Lower lobe of right lung (tissue), 2 donors: ENCODE measurements at regions not wholly inside any gene's neighbourhood (a gene's known extent, or its start where the extent isn't known, plus 50 kb on each side); places are given as distances from the start of the nearest gene placed in this dataset.

Experiments used
- ATAC-seq, 2 donors: fragments of 200-7000 bp; cut with Tn5 transposase; one replicate each; pipeline ENCODE4 v1.9.1; 2020 to 2022; ENCODE audit warnings: mild to moderate bottlenecking in 2 of 2, moderate library complexity in 2 of 2
- DNase-seq: peaks from one replicate; pipeline ENCODE4 v3.0.0-alpha.2; 2020
- H3K27ac ChIP-seq: fragments of 200-600 bp; one replicate; pipeline ENCODE4 v1.8.0; 2022
- H3K27me3 ChIP-seq: fragments of 200-600 bp; one replicate; pipeline ENCODE4 v1.8.0; 2022; ENCODE audit warnings: low read depth
- H3K36me3 ChIP-seq: fragments of 200-600 bp; one replicate; pipeline ENCODE4 v1.8.0; 2022; ENCODE audit warnings: mild to moderate bottlenecking
- H3K4me1 ChIP-seq: fragments of 200-600 bp; one replicate; pipeline ENCODE4 v1.8.0; 2022
- H3K4me3 ChIP-seq: fragments of 200-600 bp; one replicate; pipeline ENCODE4 v1.8.0; 2022; ENCODE audit warnings: mild to moderate bottlenecking
- H3K9me3 ChIP-seq: fragments of 200-600 bp; one replicate; pipeline ENCODE4 v1.8.0; 2022
- CTCF ChIP-seq: fragments of 200-600 bp; IDR thresholded peaks from one replicate; pipeline ENCODE4 v1.8.0; 2022; ENCODE audit warnings: antibody characterized with exemption, mild to moderate bottlenecking
- intact Hi-C: fragments of 100-400 bp; cut with DNase I; formaldehyde crosslinking; loops from one replicate; pipeline ENCODE4 v1.11.0; 2022
- donor health status: DM: no; HTN: yes; CAD: no; lungs with severe emphysema.

GRCh38 chrX:22325096-22325495 lies 52.4 kb downstream of the CBLL2 start:
- no peaks in the 10 kb centered on the region for H3K36me3 ChIP-seq
- DNase-seq (no peak), ATAC-seq (no peak)
- H3K4me1 ChIP-seq: no peaks in the 10 kb centered on the region
- H3K27me3 ChIP-seq: no peaks in the 10 kb centered on the region
- no peaks in the 10 kb centered on the region for H3K9me3 ChIP-seq
- intact Hi-C loops: no loop called here
- TF ChIP-seq CTCF: no peak
- no peak overlapping the region for H3K4me3 ChIP-seq
- no peak overlapping the region for H3K27ac ChIP-seq

- Histone ChIP-seq H3K4me3 (no peak overlapping the region), H3K27ac (no peak overlapping the region), H3K27me3 (no peaks in the 10 kb centered on the region), H3K9me3 (no peaks in the 10 kb centered on the region), H3K4me1 (no peaks in the 10 kb centered on the region), H3K36me3 (no peaks in the 10 kb centered on the region)
- intact Hi-C loops: no loop called here
- ATAC-seq (no peak), DNase-seq (no peak)
- TF ChIP-seq CTCF: no peak
These were observed 57.1 kb downstream of the CBLL2 start for GRCh38 chrX:22329783-22330182.

- DNase-seq: no peak
- ATAC-seq: no peak
- Histone ChIP-seq H3K4me1 (no peaks in the 10 kb centered on the region), H3K9me3 (no peaks in the 10 kb centered on the region), H3K27me3 (no peaks in the 10 kb centered on the region), H3K4me3 (no peak overlapping the region), H3K36me3 (no peaks in the 10 kb centered on the region), H3K27ac (no peak overlapping the region)
- intact Hi-C loops: no loop called here
- no peak for TF ChIP-seq CTCF
These were observed 66.0 kb downstream of the CBLL2 start for GRCh38 chrX:22338740-22339139.

- TF ChIP-seq CTCF: no peak
- intact Hi-C loops: no loop called here
- H3K9me3 ChIP-seq: no peaks in the 10 kb centered on the region
- H3K27me3 ChIP-seq: no peaks in the 10 kb centered on the region
- no peaks in the 10 kb centered on the region for H3K36me3 ChIP-seq
- no peak overlapping the region for H3K27ac ChIP-seq
- H3K4me3 ChIP-seq: no peak overlapping the region
- DNase-seq (no peak), ATAC-seq (no peak)
- H3K4me1 ChIP-seq: no peaks in the 10 kb centered on the region
These were observed 66.7 kb downstream of the CBLL2 start for GRCh38 chrX:22339459-22339858.

DNA sequence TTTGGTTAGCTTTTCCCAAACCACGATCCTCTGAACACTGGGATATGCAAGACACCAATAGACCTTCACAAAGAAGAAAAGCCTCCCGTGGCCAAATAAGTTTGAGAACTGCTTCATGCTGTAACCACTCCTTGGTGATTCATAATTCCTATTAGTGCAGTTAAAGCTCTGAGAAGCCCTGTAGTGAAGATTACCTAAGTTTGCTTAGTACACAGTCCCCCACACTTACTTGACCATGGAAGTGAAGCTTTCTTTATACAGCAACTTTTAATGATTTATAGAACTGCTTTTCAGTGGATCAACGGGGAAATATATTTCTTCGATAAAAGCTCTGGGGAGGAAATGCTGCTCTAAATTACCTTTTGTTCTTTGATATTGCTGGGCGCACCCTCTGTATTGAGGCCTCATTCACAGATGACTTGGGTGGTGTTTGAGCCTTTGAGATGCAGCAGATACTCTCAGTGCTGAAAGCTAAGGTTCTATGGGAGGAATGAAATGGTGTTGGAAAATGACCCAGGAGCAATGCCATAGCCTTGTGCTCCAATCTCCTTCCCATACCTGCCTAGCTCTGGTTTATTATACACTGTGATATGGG lies 67.4 kb downstream of the CBLL2 start:
- TF ChIP-seq CTCF: no peak
- DNase-seq (no peak), ATAC-seq (no peak)
- intact Hi-C loops: no loop called here
- no peaks in the 10 kb centered on the region for H3K4me1 ChIP-seq
- no peaks in the 10 kb centered on the region for H3K9me3 ChIP-seq
- H3K27ac ChIP-seq: no peak overlapping the region
- no peaks in the 10 kb centered on the region for H3K36me3 ChIP-seq
- H3K27me3 ChIP-seq: no peaks in the 10 kb centered on the region
- H3K4me3 ChIP-seq: no peak overlapping the region

DNA sequence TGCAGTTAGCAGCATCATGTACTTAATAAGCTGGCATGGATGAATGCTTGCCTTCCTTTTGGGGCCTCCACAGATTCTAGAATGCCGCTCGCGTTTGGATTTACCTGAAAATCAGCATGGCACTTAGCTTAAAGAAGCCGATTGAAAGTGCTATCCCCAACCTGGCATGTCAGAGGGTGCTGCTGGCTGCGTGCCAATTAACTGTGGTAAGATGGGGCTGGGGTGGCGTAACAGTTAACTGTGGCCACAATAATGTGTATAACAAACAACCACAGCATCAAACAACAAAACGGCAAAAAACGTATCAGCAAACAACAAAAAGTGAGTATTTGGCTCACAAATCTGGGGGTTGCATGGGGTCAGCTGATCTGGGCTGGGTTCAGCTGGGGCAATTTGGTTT lies 70.5 kb downstream of the CBLL2 start:
- no peaks in the 10 kb centered on the region for H3K9me3 ChIP-seq
- no peak overlapping the region for H3K27ac ChIP-seq
- no peak overlapping the region for H3K4me3 ChIP-seq
- no peak for TF ChIP-seq CTCF
- H3K4me1 ChIP-seq: no peaks in the 10 kb centered on the region
- DNase-seq: no peak
- H3K27me3 ChIP-seq: no peaks in the 10 kb centered on the region
- no peak for ATAC-seq
- intact Hi-C loops: no loop called here
- H3K36me3 ChIP-seq: no peaks in the 10 kb centered on the region
